ENCODE measurements at regions not wholly inside any gene's neighbourhood (a gene's known extent, or its start where the extent isn't known, plus 50 kb on each side); places are given as distances from the start of the nearest gene placed in this dataset.

GRCh38 chr21:38985568-38986378, 180.0 kb downstream of the ETS2 start:
- H3K4me1 ChIP-seq (ENCODE audit: insufficient read depth, poor library complexity, severe bottlenecking), result peaks cover 11% of the 10 kb centered on the region
- TF ChIP-seq CTCF (IDR thresholded peaks at IDR 0.05; ENCODE audit: poor library complexity, severe bottlenecking), result no peak
- no peak for DNase-seq (ENCODE audit: low spot score)
- H3K27ac ChIP-seq (ENCODE audit: poor library complexity, severe bottlenecking), result no peak overlapping the region
- no peaks in the 10 kb centered on the region for H3K9me3 ChIP-seq (ENCODE audit: severe bottlenecking)
- 0 out of 3 replicates have a peak, but pooled peaks have one; percentile 7 for ATAC-seq (ENCODE audit: low read depth)
- H3K27me3 ChIP-seq (ENCODE audit: insufficient read depth, poor library complexity, severe bottlenecking), result no peaks in the 10 kb centered on the region
- H3K36me3 ChIP-seq (ENCODE audit: low read depth), result no peaks in the 10 kb centered on the region
- no peak overlapping the region for H3K4me3 ChIP-seq (ENCODE audit: severe bottlenecking)

DNA sequence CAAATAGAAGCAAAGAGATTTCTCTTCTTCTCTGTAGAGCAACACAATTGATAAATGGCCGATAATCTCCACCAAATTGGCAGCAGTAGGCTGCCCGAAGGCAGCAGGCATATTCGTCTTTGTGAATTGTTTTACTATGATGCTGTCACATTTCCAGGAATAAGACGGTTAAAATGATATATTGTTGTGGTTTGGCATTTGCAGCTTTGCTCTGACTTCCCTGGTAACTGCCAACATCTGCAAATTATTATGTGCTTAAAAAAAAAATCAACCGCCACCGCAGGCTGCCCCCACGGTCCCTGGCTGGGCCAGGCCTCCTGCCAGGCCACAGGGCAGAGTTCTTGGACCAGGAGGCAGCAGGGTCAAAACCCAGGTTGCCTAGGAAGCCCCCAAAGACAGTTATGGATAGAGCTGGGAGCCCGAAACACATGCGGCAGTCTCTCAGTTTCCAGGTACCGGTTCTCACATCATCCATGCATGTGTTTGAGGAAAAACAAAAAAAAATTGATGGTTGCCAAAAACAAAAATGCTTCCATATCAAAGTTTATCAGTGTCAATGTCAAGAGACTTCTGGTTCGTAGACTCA, 179.3 kb downstream of the ETS2 start:
- H3K9me3 ChIP-seq (ENCODE audit: severe bottlenecking), result no peaks in the 10 kb centered on the region
- no peak for DNase-seq (ENCODE audit: low spot score)
- H3K36me3 ChIP-seq (ENCODE audit: low read depth), result no peaks in the 10 kb centered on the region
- no peak overlapping the region for H3K27ac ChIP-seq (ENCODE audit: poor library complexity, severe bottlenecking)
- peaks cover 7% of the 10 kb centered on the region for H3K4me1 ChIP-seq (ENCODE audit: insufficient read depth, poor library complexity, severe bottlenecking)
- no peak overlapping the region for H3K4me3 ChIP-seq (ENCODE audit: severe bottlenecking)
- ATAC-seq (ENCODE audit: low read depth), result no peak
- no peak for TF ChIP-seq CTCF (IDR thresholded peaks at IDR 0.05; ENCODE audit: poor library complexity, severe bottlenecking)
- no peaks in the 10 kb centered on the region for H3K27me3 ChIP-seq (ENCODE audit: insufficient read depth, poor library complexity, severe bottlenecking)

- no peak for DNase-seq (ENCODE audit: low spot score)
- no peaks in the 10 kb centered on the region for H3K27me3 ChIP-seq (ENCODE audit: insufficient read depth, poor library complexity, severe bottlenecking)
These were observed 178.8 kb downstream of the ETS2 start for GRCh38 chr21:38984568-38984967.

GRCh38 chr21:38983560-38983959, 177.8 kb downstream of the ETS2 start:
- TF ChIP-seq CTCF (IDR thresholded peaks at IDR 0.05; ENCODE audit: poor library complexity, severe bottlenecking), result no peak
- Histone ChIP-seq H3K4me1 (ENCODE audit: insufficient read depth, poor library complexity, severe bottlenecking) (peaks cover 10% of the 10 kb centered on the region), H3K4me3 (ENCODE audit: severe bottlenecking) (no peak overlapping the region), H3K27me3 (ENCODE audit: insufficient read depth, poor library complexity, severe bottlenecking) (no peaks in the 10 kb centered on the region), H3K27ac (ENCODE audit: poor library complexity, severe bottlenecking) (no peak overlapping the region), H3K36me3 (ENCODE audit: low read depth) (no peaks in the 10 kb centered on the region), H3K9me3 (ENCODE audit: severe bottlenecking) (no peaks in the 10 kb centered on the region)
- ATAC-seq (ENCODE audit: low read depth), result no peak
- DNase-seq (ENCODE audit: low spot score), result no peak

More at GRCh38 chr21:38984568-38984967, 178.8 kb downstream of the ETS2 start:
- Histone ChIP-seq H3K27ac (ENCODE audit: poor library complexity, severe bottlenecking) (no peak overlapping the region), H3K4me3 (ENCODE audit: severe bottlenecking) (no peak overlapping the region), H3K4me1 (ENCODE audit: insufficient read depth, poor library complexity, severe bottlenecking) (peaks cover 5% of the 10 kb centered on the region), H3K9me3 (ENCODE audit: severe bottlenecking) (no peaks in the 10 kb centered on the region), H3K36me3 (ENCODE audit: low read depth) (no peaks in the 10 kb centered on the region)
- TF ChIP-seq CTCF (IDR thresholded peaks at IDR 0.05; ENCODE audit: poor library complexity, severe bottlenecking), result no peak
- no peak for ATAC-seq (ENCODE audit: low read depth)

GRCh38 chr21:38982804-38983203, 177.1 kb downstream of the ETS2 start:
- Histone ChIP-seq H3K4me1 (ENCODE audit: insufficient read depth, poor library complexity, severe bottlenecking) (peaks cover 10% of the 10 kb centered on the region), H3K4me3 (ENCODE audit: severe bottlenecking) (no peak overlapping the region), H3K27ac (ENCODE audit: poor library complexity, severe bottlenecking) (no peak overlapping the region)

More at GRCh38 chr21:38982804-38983203, 177.1 kb downstream of the ETS2 start:
- DNase-seq (ENCODE audit: low spot score) (no peak), ATAC-seq (ENCODE audit: low read depth) (no peak)
- no peak for TF ChIP-seq CTCF (IDR thresholded peaks at IDR 0.05; ENCODE audit: poor library complexity, severe bottlenecking)
- H3K9me3 ChIP-seq (ENCODE audit: severe bottlenecking), result no peaks in the 10 kb centered on the region
- no peaks in the 10 kb centered on the region for H3K36me3 ChIP-seq (ENCODE audit: low read depth)
- no peaks in the 10 kb centered on the region for H3K27me3 ChIP-seq (ENCODE audit: insufficient read depth, poor library complexity, severe bottlenecking)
